HepG2 (cell line): ENCODE measurements at regions not wholly inside any gene's neighbourhood (a gene's known extent, or its start where the extent isn't known, plus 50 kb on each side); places are given as distances from the start of the nearest gene placed in this dataset.

Experiments
- BHLHE40 ChIP-seq: IDR thresholded peaks from 2 replicates; pipeline ENCODE4 v1.6.1; 2011; ENCODE audit warnings: low read length, improper control_type of control experiment
- CBFB ChIP-seq: sonication (generic); formaldehyde crosslinking; IDR thresholded peaks from 2 replicates; pipeline ENCODE4 v1.4.0; 2020; ENCODE audit warnings: missing genetic modification reagents
- CEBPB ChIP-seq: IDR thresholded peaks from 2 replicates; pipeline ENCODE4 v1.6.1; 2011; ENCODE audit warnings: low read depth, low read length, improper control_type of control experiment, borderline replicate concordance
- CEBPG ChIP-seq: IDR thresholded peaks from 2 replicates; pipeline ENCODE4 v1.6.1; 2016
- ESRRA ChIP-seq: sonication (generic); formaldehyde crosslinking; IDR thresholded peaks from 2 replicates; pipeline ENCODE4 v1.5.1; 2020; ENCODE audit warnings: mild to moderate bottlenecking, low read depth, missing genetic modification reagents
- LRRFIP1 ChIP-seq: sonication (generic); formaldehyde crosslinking; conservative IDR thresholded peaks from 2 replicates; pipeline ENCODE4 v1.4.0; 2020; ENCODE audit warnings: missing genetic modification reagents
- MIXL1 ChIP-seq: IDR thresholded peaks from 2 replicates; pipeline ENCODE4 v1.6.1; 2016
- MZF1 ChIP-seq: sonication (generic); formaldehyde crosslinking; IDR thresholded peaks from 2 replicates; pipeline ENCODE4 v1.8.1; 2023; ENCODE audit warnings: mild to moderate bottlenecking, missing genetic modification reagents, borderline replicate concordance
- PAWR ChIP-seq: sonication (generic); formaldehyde crosslinking; IDR thresholded peaks from 2 replicates; pipeline ENCODE4 v1.4.0; 2020; ENCODE audit warnings: missing genetic modification reagents, mild to moderate bottlenecking, borderline replicate concordance
- SALL2 ChIP-seq: sonication (generic); formaldehyde crosslinking; IDR thresholded peaks from 2 replicates; pipeline ENCODE4 v1.8.1; 2023; ENCODE audit warnings: mild to moderate bottlenecking, missing genetic modification reagents, inconsistent platforms
- SMARCC2 ChIP-seq: fragments of 450-650 bp; IDR thresholded peaks from 2 replicates; pipeline ENCODE4 v1.6.1; 2017; ENCODE audit warnings: antibody characterized with exemption, mild to moderate bottlenecking
- TCF7L2 ChIP-seq: IDR thresholded peaks from 2 replicates; pipeline ENCODE4 v1.6.1; 2011; ENCODE audit warnings: mild to moderate bottlenecking, low read depth, low read length, moderate library complexity
- YEATS4 ChIP-seq: sonication (generic); formaldehyde crosslinking; IDR thresholded peaks from 2 replicates; pipeline ENCODE4 v1.4.0; 2020; ENCODE audit warnings: missing genetic modification reagents, borderline replicate concordance
- ZBTB38 ChIP-seq: sonication (generic); formaldehyde crosslinking; IDR thresholded peaks from 2 replicates; pipeline ENCODE4 v1.5.1; 2020; ENCODE audit warnings: mild to moderate bottlenecking, missing genetic modification reagents
- ZNF414 ChIP-seq: sonication (generic); formaldehyde crosslinking; IDR thresholded peaks from 2 replicates; pipeline ENCODE4 v1.5.0; 2020; ENCODE audit warnings: missing genetic modification reagents
- ZNF768 ChIP-seq: sonication (generic); formaldehyde crosslinking; IDR thresholded peaks from 2 replicates; pipeline ENCODE4 v1.4.0; 2020; ENCODE audit warnings: missing genetic modification reagents
- ZXDC ChIP-seq: sonication (generic); formaldehyde crosslinking; IDR thresholded peaks from 2 replicates; pipeline ENCODE4 v1.5.0; 2020; ENCODE audit warnings: mild to moderate bottlenecking, missing genetic modification reagents
- TF ChIP-seq, protein P1 (sequence below): sonication (generic); formaldehyde crosslinking; IDR thresholded peaks from 2 replicates; pipeline ENCODE4 v1.5.0; 2020; ENCODE audit warnings: mild to moderate bottlenecking, low read depth, missing genetic modification reagents, borderline replicate concordance
- TF ChIP-seq, protein P2 (sequence below): sonication (generic); formaldehyde crosslinking; IDR thresholded peaks from 2 replicates; pipeline ENCODE4 v1.8.0; 2023; ENCODE audit warnings: mild to moderate bottlenecking, missing genetic modification reagents
- TF ChIP-seq, protein P3 (sequence below): IDR thresholded peaks from 2 replicates; pipeline ENCODE4 v1.4.0; 2020; ENCODE audit warnings: mild to moderate bottlenecking, missing genetic modification reagents

DNA sequence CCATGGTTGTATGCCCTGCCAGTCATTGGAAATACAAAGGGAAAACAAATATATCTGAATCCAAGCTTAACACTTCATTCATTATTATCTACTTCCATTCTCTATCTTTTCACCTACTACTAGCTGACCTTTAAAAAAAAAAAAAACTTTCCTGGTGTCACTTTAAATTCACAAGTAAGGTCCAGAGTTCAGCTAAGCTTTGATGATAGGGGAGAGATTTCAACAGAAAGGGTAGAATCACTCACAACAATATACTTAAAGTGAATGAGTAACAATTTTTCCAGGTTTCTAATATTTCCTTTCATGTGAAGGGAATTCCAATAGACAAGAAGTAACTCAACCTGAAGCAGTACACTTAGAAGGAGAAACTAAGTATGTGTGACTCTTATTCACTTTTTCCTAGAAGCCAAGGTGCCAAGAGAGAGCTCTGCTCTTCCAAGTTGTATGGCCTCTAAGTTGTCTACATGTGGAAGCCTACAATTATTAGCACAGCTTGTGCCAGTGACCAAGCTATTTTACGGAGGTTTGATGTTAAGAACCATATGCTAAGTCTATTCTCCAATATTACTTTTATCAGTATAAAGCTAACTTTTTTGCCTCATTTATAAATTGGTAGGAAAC lies 371.7 kb downstream of the TENT5A start (continued):
- no peak for TF ChIP-seq ESRRA (CRISPR knock-in tag)
- TF ChIP-seq, protein P1, sequence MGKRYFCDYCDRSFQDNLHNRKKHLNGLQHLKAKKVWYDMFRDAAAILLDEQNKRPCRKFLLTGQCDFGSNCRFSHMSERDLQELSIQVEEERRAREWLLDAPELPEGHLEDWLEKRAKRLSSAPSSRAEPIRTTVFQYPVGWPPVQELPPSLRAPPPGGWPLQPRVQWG, result no peak
- no peak for TF ChIP-seq BHLHE40
- 0 out of 2 replicates have a peak, but pooled peaks have one; percentile 22 for TF ChIP-seq TCF7L2
- TF ChIP-seq ZXDC (CRISPR knock-in tag), result no peak
- TF ChIP-seq LRRFIP1, result no peak
- no peak for TF ChIP-seq MIXL1 (CRISPR knock-in tag)
- no peak for TF ChIP-seq SALL2
- TF ChIP-seq CEBPB, result peak; percentile 27; the same call in 1 of the 2 replicates
- no peak for TF ChIP-seq PAWR (CRISPR knock-in tag)
- TF ChIP-seq CEBPG (CRISPR knock-in tag), result peak; percentile 55; the same call in 1 of the 2 replicates
- TF ChIP-seq, protein P2, sequence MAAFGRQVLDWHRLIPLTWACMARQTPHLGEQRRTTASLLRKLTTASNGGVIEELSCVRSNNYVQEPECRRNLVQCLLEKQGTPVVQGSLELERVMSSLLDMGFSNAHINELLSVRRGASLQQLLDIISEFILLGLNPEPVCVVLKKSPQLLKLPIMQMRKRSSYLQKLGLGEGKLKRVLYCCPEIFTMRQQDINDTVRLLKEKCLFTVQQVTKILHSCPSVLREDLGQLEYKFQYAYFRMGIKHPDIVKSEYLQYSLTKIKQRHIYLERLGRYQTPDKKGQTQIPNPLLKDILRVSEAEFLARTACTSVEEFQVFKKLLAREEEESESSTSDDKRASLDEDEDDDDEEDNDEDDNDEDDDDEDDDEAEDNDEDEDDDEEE (CRISPR knock-in tag), result no peak
- no peak for TF ChIP-seq ZNF768 (CRISPR knock-in tag)
- no peak for TF ChIP-seq YEATS4 (CRISPR knock-in tag)
- TF ChIP-seq, protein P3, sequence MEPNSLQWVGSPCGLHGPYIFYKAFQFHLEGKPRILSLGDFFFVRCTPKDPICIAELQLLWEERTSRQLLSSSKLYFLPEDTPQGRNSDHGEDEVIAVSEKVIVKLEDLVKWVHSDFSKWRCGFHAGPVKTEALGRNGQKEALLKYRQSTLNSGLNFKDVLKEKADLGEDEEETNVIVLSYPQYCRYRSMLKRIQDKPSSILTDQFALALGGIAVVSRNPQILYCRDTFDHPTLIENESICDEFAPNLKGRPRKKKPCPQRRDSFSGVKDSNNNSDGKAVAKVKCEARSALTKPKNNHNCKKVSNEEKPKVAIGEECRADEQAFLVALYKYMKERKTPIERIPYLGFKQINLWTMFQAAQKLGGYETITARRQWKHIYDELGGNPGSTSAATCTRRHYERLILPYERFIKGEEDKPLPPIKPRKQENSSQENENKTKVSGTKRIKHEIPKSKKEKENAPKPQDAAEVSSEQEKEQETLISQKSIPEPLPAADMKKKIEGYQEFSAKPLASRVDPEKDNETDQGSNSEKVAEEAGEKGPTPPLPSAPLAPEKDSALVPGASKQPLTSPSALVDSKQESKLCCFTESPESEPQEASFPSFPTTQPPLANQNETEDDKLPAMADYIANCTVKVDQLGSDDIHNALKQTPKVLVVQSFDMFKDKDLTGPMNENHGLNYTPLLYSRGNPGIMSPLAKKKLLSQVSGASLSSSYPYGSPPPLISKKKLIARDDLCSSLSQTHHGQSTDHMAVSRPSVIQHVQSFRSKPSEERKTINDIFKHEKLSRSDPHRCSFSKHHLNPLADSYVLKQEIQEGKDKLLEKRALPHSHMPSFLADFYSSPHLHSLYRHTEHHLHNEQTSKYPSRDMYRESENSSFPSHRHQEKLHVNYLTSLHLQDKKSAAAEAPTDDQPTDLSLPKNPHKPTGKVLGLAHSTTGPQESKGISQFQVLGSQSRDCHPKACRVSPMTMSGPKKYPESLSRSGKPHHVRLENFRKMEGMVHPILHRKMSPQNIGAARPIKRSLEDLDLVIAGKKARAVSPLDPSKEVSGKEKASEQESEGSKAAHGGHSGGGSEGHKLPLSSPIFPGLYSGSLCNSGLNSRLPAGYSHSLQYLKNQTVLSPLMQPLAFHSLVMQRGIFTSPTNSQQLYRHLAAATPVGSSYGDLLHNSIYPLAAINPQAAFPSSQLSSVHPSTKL (CRISPR knock-in tag), result peak; percentile 83
- no peak for TF ChIP-seq MZF1 (CRISPR knock-in tag)
- TF ChIP-seq ZBTB38, result no peak
- no peak for TF ChIP-seq ZNF414 (CRISPR knock-in tag)
- TF ChIP-seq CBFB (CRISPR knock-in tag), result no peak
- TF ChIP-seq SMARCC2, result no peak
